Thymus (tissue), 11 donors: ENCODE measurements at regions not wholly inside any gene's neighbourhood (a gene's known extent, or its start where the extent isn't known, plus 50 kb on each side); places are given as distances from the start of the nearest gene placed in this dataset.

Source experiments
- DNase-seq, 9 donors: peaks; one replicate each; pipeline ENCODE4 v3.0.0-alpha.2; 2013; ENCODE audit warnings: low spot score in 9 of 9, low read depth in 6 of 9, missing footprints in 1 of 9
- H3K27ac ChIP-seq, 2 donors: one replicate each; pipeline ENCODE4 v1.5.1; 2013; ENCODE audit warnings: control low read depth in 1 of 2, low read depth in 1 of 2, low read length in 1 of 2, mild to moderate bottlenecking in 1 of 2, moderate library complexity in 1 of 2
- H3K27me3 ChIP-seq, 2 donors: one replicate each; pipeline ENCODE4 v1.5.1; 2013; ENCODE audit warnings: low read length in 1 of 2; ENCODE audit not compliant: control insufficient read depth in 2 of 2, insufficient read depth in 1 of 2
- H3K36me3 ChIP-seq, 2 donors: one replicate each; pipeline ENCODE4 v1.5.1; 2013; ENCODE audit warnings: low read length in 1 of 2, mild to moderate bottlenecking in 1 of 2, moderate library complexity in 1 of 2; ENCODE audit not compliant: control insufficient read depth in 2 of 2, insufficient read depth in 2 of 2
- H3K4me1 ChIP-seq, 2 donors: one replicate each; pipeline ENCODE4 v1.5.1; 2013; ENCODE audit warnings: low read length in 2 of 2; ENCODE audit not compliant: control insufficient read depth in 2 of 2, insufficient read depth in 2 of 2
- H3K4me3 ChIP-seq, 2 donors: one replicate each; pipeline ENCODE4 v1.5.1; 2013; ENCODE audit warnings: low read length in 2 of 2, control low read depth in 1 of 2, mild to moderate bottlenecking in 1 of 2
- H3K9me3 ChIP-seq, 2 donors: one replicate each; pipeline ENCODE4 v1.5.1; 2013; ENCODE audit warnings: low read length in 1 of 2, mild to moderate bottlenecking in 1 of 2; ENCODE audit not compliant: control insufficient read depth in 2 of 2, insufficient read depth in 1 of 2
- WGBS: extraction: QIAGEN DNeasy Blood & Tissue Kit; methylation state at CpG from one replicate; pipeline ENCODE4 v1.1.7; 2013; 5-methylcytosine and 5-hydroxymethylcytosine counted together
- donor health status: healthy.

- no peak for DNase-seq
- Histone ChIP-seq H3K27ac (no peak overlapping the region), H3K9me3 (no peaks in the 10 kb centered on the region), H3K4me1 (peaks cover 0 to 11% of the 10 kb centered on the region in 2 donors), H3K36me3 (no peaks in the 10 kb centered on the region), H3K27me3 (peaks cover 0 to 7% of the 10 kb centered on the region in 2 donors), H3K4me3 (no peak overlapping the region)
- 87% methylated on average over 11 of the region's 11 CpGs for WGBS
Measured at GRCh38 chr7:432256-432655, 87.4 kb downstream of the PDGFA start.

- no peaks in the 10 kb centered on the region for H3K9me3 ChIP-seq
- H3K27me3 ChIP-seq = peaks cover 0 to 9% of the 10 kb centered on the region in 2 donors
- H3K27ac ChIP-seq = no peak overlapping the region
- H3K36me3 ChIP-seq = no peaks in the 10 kb centered on the region
- WGBS = 97% methylated on average over 11 of the region's 11 CpGs
- peaks cover 0 to 11% of the 10 kb centered on the region in 2 donors for H3K4me1 ChIP-seq
- no peak overlapping the region for H3K4me3 ChIP-seq
- no peak for DNase-seq
Measured at GRCh38 chr7:432933-433332, 86.7 kb downstream of the PDGFA start.

GRCh38 chr7:433558-433957 lies 86.1 kb downstream of the PDGFA start:
- Histone ChIP-seq H3K4me3 (no peak overlapping the region), H3K36me3 (no peaks in the 10 kb centered on the region), H3K9me3 (no peaks in the 10 kb centered on the region), H3K27me3 (peaks cover 0 to 9% of the 10 kb centered on the region in 2 donors), H3K27ac (no peak overlapping the region), H3K4me1 (peaks cover 0 to 11% of the 10 kb centered on the region in 2 donors)
- 96% methylated on average over 13 of the region's 13 CpGs for WGBS
- DNase-seq = no peak

- H3K27me3 ChIP-seq = peaks cover 0 to 9% of the 10 kb centered on the region in 2 donors
- no peak overlapping the region for H3K27ac ChIP-seq
- H3K4me1 ChIP-seq = peaks cover 0 to 11% of the 10 kb centered on the region in 2 donors
- WGBS = 51% methylated on average over 35 of the region's 35 CpGs
- DNase-seq = peak in 1 of 9 donors; percentile 11
- H3K4me3 ChIP-seq = no peak overlapping the region
- H3K36me3 ChIP-seq = no peaks in the 10 kb centered on the region
- H3K9me3 ChIP-seq = no peaks in the 10 kb centered on the region
Measured at GRCh38 chr7:434891-435629, 84.6 kb downstream of the PDGFA start.

- Histone ChIP-seq H3K27ac (no peak overlapping the region), H3K27me3 (peaks cover 0 to 9% of the 10 kb centered on the region in 2 donors), H3K4me1 (peaks cover 0 to 11% of the 10 kb centered on the region in 2 donors), H3K36me3 (no peaks in the 10 kb centered on the region), H3K4me3 (no peak overlapping the region), H3K9me3 (no peaks in the 10 kb centered on the region)
- no peak for DNase-seq
- 90% methylated on average over 28 of the region's 28 CpGs for WGBS
Measured at GRCh38 chr7:435630-436366, 83.8 kb downstream of the PDGFA start.

- H3K9me3 ChIP-seq = no peaks in the 10 kb centered on the region
- H3K27me3 ChIP-seq = peaks cover 0 to 9% of the 10 kb centered on the region in 2 donors
- H3K27ac ChIP-seq = no peak overlapping the region
- WGBS = 94% methylated on average over 33 of the region's 33 CpGs
- peaks cover 0 to 11% of the 10 kb centered on the region in 2 donors for H3K4me1 ChIP-seq
- no peaks in the 10 kb centered on the region for H3K36me3 ChIP-seq
- H3K4me3 ChIP-seq = no peak overlapping the region
- no peak for DNase-seq
Measured at GRCh38 chr7:436367-437128, 83.1 kb downstream of the PDGFA start.

GRCh38 chr7:437329-438251 lies 82.1 kb downstream of the PDGFA start:
- DNase-seq = no peak
- H3K27me3 ChIP-seq = peaks cover 0 to 9% of the 10 kb centered on the region in 2 donors
- H3K4me1 ChIP-seq = peaks cover 0 to 11% of the 10 kb centered on the region in 2 donors
- no peak overlapping the region for H3K4me3 ChIP-seq
- WGBS = 93% methylated on average over 43 of the region's 43 CpGs
- H3K27ac ChIP-seq = no peak overlapping the region
- no peaks in the 10 kb centered on the region for H3K9me3 ChIP-seq
- no peaks in the 10 kb centered on the region for H3K36me3 ChIP-seq

GRCh38 chr7:438361-438760 lies 81.3 kb downstream of the PDGFA start:
- DNase-seq = no peak
- Histone ChIP-seq H3K27ac (no peak overlapping the region), H3K27me3 (peaks cover 0 to 9% of the 10 kb centered on the region in 2 donors), H3K9me3 (no peaks in the 10 kb centered on the region), H3K4me1 (peaks cover 0 to 11% of the 10 kb centered on the region in 2 donors), H3K4me3 (no peak overlapping the region), H3K36me3 (no peaks in the 10 kb centered on the region)
- 96% methylated on average over 7 of the region's 7 CpGs for WGBS
